Uterus (tissue), 3 donors: ENCODE measurements at regions not wholly inside any gene's neighbourhood (a gene's known extent, or its start where the extent isn't known, plus 50 kb on each side); places are given as distances from the start of the nearest gene placed in this dataset.

Experiments
- DNase-seq, 2 donors: peaks; one replicate each; pipeline ENCODE4 v3.0.0-alpha.2; 2019 to 2020
- H3K27ac ChIP-seq, 2 donors: fragments of 200-600 bp; sonication (generic); 1 replicate in 1 of 2; 2 replicates in 1 of 2; pipeline ENCODE4 v1.5.1; 2016 to 2018
- H3K27me3 ChIP-seq, 2 donors: fragments of 200-600 bp; sonication (generic); one replicate each; pipeline ENCODE4 v1.5.1; 2018 to 2019; ENCODE audit warnings: control low read depth in 1 of 2
- H3K36me3 ChIP-seq, 2 donors: fragments of 200-600 bp; sonication (generic); one replicate each; pipeline ENCODE4 v1.5.1; 2019; ENCODE audit warnings: control low read depth in 1 of 2
- H3K4me1 ChIP-seq, 2 donors: fragments of 200-600 bp; sonication (generic); one replicate each; pipeline ENCODE4 v1.5.1; 2018 to 2019; ENCODE audit warnings: control low read depth in 1 of 2
- H3K4me3 ChIP-seq, 2 donors: fragments of 200-600 bp; sonication (generic); 1 replicate in 1 of 2; 2 replicates in 1 of 2; pipeline ENCODE4 v1.5.1; 2018 to 2019; ENCODE audit warnings: mild to moderate bottlenecking in 1 of 2
- H3K9me3 ChIP-seq, 2 donors: fragments of 200-600 bp; sonication (generic); one replicate each; pipeline ENCODE4 v1.5.1; 2019; ENCODE audit warnings: control low read depth in 1 of 2
- POLR2A ChIP-seq, 2 donors: fragments of 450-650 bp; IDR thresholded peaks; one replicate each; pipeline ENCODE4 v1.6.1; 2016; ENCODE audit warnings: antibody characterized with exemption in 2 of 2, mild to moderate bottlenecking in 1 of 2, moderate library complexity in 1 of 2
- intact Hi-C: fragments of 100-400 bp; cut with DNase I; formaldehyde crosslinking; loops from one replicate; pipeline ENCODE4 v1.15.1; 2023; ENCODE audit warnings: low total_unique reads
- TF ChIP-seq, protein P1 (sequence below), 4 experiments: fragments of 200-600 bp in 2 of 4; fragments of 450-650 bp in 2 of 4; sonication (generic) in 2 of 4; IDR thresholded peaks; one replicate each; pipeline ENCODE4 v1.5.1; 2016 to 2019; ENCODE audit warnings: antibody characterized with exemption in 4 of 4, mild to moderate bottlenecking in 2 of 4, moderate library complexity in 1 of 4
- donor health status: DM: yes; HTN: yes; CAD: no.

DNA sequence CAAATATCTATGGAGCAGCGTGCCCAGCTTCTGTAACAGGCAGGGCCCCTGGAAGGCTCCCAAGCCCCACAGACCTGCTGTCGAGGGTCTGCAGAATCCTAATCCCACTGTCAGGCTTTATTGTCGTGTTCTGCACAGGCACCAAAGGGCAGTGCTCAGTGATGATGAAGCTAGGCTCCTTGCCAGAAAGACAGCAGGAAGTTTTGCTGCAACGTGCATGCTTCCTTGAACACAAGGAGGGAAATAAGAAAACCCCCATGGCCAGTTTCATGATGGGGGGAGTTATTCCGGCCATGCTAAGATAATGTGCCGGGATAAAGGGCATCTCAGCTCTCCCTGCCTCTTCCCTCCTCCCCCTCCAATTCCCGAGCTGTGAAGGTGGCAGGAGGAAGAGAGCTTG is 109.4 kb upstream of the KCNG1 start:
- no peaks in the 10 kb centered on the region for H3K36me3 ChIP-seq
- no peak overlapping the region for H3K4me3 ChIP-seq
- H3K4me1 ChIP-seq = no peaks in the 10 kb centered on the region
- H3K27ac ChIP-seq = no peak overlapping the region
- intact Hi-C loops = no loop called here
- no peaks in the 10 kb centered on the region for H3K9me3 ChIP-seq
- TF ChIP-seq POLR2A (IDR thresholded peaks at IDR 0.05) = no peak
- TF ChIP-seq, protein P1, sequence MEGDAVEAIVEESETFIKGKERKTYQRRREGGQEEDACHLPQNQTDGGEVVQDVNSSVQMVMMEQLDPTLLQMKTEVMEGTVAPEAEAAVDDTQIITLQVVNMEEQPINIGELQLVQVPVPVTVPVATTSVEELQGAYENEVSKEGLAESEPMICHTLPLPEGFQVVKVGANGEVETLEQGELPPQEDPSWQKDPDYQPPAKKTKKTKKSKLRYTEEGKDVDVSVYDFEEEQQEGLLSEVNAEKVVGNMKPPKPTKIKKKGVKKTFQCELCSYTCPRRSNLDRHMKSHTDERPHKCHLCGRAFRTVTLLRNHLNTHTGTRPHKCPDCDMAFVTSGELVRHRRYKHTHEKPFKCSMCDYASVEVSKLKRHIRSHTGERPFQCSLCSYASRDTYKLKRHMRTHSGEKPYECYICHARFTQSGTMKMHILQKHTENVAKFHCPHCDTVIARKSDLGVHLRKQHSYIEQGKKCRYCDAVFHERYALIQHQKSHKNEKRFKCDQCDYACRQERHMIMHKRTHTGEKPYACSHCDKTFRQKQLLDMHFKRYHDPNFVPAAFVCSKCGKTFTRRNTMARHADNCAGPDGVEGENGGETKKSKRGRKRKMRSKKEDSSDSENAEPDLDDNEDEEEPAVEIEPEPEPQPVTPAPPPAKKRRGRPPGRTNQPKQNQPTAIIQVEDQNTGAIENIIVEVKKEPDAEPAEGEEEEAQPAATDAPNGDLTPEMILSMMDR (IDR thresholded peaks at IDR 0.05) = no peak
- DNase-seq = no peak
- no peaks in the 10 kb centered on the region for H3K27me3 ChIP-seq

DNA sequence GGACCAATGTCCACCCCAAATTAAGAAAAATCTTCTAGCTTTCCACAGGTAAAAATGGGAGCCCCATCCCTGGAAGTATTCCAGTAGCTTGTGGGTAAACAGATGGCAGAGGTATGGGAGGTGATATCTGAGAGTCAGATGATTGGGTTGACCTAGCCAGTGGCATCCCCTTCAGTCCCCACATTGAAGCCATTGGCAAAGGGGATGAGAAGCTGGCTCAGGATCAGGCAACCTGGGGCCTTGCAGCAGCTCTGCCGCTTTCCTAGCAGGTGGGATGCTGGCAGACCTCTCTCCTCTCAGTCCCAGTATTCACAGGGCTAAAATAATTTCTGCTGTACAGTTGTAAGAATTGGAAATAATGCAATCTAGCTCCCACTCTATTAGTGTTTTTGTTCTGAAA is 108.9 kb upstream of the KCNG1 start:
- Histone ChIP-seq H3K36me3 (no peaks in the 10 kb centered on the region), H3K27ac (no peak overlapping the region), H3K4me1 (no peaks in the 10 kb centered on the region), H3K4me3 (no peak overlapping the region), H3K27me3 (no peaks in the 10 kb centered on the region), H3K9me3 (no peaks in the 10 kb centered on the region)
- DNase-seq = no peak
- TF ChIP-seq, protein P1 (IDR thresholded peaks at IDR 0.05) = no peak
- no peak for TF ChIP-seq POLR2A (IDR thresholded peaks at IDR 0.05)
- intact Hi-C loops = no loop called here

DNA sequence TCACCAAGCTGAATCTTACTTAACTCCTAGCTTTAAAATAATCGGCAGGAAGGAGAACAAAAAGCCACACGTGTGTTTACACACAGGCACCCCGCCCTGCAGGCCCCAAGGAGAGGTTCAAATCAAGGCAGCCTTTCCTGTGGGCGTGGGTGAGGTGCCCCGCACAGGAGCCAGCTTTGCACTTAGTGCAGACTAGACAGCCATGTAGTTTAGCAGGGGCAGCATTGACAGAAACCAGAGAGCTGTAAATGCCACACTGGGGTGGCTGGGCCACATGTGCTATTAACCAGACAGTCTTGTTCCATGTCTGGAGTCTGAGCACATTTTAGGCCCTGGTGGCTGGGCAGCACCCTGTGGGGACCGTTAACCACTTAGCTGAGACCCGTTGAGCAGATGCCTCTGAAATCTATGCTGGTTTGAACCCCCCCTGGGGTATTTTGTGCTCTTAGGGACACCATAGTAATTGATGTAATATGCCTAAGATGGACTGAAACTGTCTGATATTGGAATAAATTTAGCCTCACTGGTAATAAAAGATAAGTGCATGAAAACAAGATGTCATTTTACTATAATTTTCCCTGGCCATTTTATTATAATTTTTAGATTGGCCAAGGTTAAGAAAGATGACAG is 106.4 kb upstream of the KCNG1 start:
- no peak overlapping the region for H3K27ac ChIP-seq
- no peaks in the 10 kb centered on the region for H3K4me1 ChIP-seq
- intact Hi-C loops = no loop called here
- no peaks in the 10 kb centered on the region for H3K27me3 ChIP-seq
- no peaks in the 10 kb centered on the region for H3K36me3 ChIP-seq
- DNase-seq = no peak
- TF ChIP-seq, protein P1 (IDR thresholded peaks at IDR 0.05) = no peak
- no peak for TF ChIP-seq POLR2A (IDR thresholded peaks at IDR 0.05)
- no peak overlapping the region for H3K4me3 ChIP-seq
- H3K9me3 ChIP-seq = no peaks in the 10 kb centered on the region

DNA sequence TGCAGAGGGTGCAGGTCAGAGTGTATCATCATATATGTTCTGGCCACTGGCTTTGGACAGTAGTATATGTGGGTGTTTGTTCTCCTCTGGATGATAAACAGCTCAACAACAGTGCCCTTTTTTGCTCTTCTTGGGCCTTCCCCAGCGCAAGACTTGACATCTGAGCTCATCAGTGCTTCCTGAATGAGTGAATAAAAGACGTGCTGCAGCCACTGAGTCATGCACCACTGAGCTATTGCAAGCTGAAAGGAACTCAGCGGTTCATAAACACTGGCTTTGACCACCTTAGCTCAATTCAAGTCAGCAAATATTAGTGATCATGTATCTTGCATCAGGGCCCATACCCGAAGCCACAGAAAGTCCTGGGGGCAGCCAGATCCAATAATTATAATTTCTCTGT is 105.3 kb upstream of the KCNG1 start:
- no peaks in the 10 kb centered on the region for H3K4me1 ChIP-seq
- no peak for TF ChIP-seq POLR2A (IDR thresholded peaks at IDR 0.05)
- TF ChIP-seq, protein P1 (IDR thresholded peaks at IDR 0.05) = no peak
- H3K4me3 ChIP-seq = no peak overlapping the region
- no peak for DNase-seq
- intact Hi-C loops = no loop called here
- no peaks in the 10 kb centered on the region for H3K9me3 ChIP-seq
- no peaks in the 10 kb centered on the region for H3K36me3 ChIP-seq
- no peak overlapping the region for H3K27ac ChIP-seq
- H3K27me3 ChIP-seq = no peaks in the 10 kb centered on the region

DNA sequence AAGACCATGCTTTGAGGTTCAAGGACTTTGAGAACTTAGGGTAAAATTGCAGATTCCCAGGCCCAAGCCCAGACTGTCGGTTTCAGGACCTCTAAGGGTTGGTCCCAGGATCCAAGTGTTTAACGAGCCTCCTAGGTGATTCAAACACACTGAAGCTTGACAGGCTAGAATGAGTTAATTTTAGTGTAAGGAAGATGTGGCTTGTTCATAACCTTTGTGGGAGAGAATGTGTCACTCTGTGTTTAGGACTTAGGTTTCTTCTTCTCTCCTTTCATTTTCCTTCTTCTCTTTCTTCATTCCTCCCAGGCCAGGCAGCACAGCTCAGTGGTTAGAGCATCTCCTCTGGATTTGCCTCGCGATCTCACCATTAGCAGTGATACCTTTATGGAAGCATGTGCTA is 104.8 kb upstream of the KCNG1 start:
- no peaks in the 10 kb centered on the region for H3K27me3 ChIP-seq
- H3K36me3 ChIP-seq = no peaks in the 10 kb centered on the region
- intact Hi-C loops = no loop called here
- no peak for DNase-seq
- no peak for TF ChIP-seq POLR2A (IDR thresholded peaks at IDR 0.05)
- TF ChIP-seq, protein P1 (IDR thresholded peaks at IDR 0.05) = no peak
- H3K9me3 ChIP-seq = no peaks in the 10 kb centered on the region
- no peak overlapping the region for H3K4me3 ChIP-seq
- no peak overlapping the region for H3K27ac ChIP-seq
- no peaks in the 10 kb centered on the region for H3K4me1 ChIP-seq
